DOHH2 (cell line): ENCODE measurements at regions not wholly inside any gene's neighbourhood (a gene's known extent, or its start where the extent isn't known, plus 50 kb on each side); places are given as distances from the start of the nearest gene placed in this dataset.

ENCODE experiments used
- H3F3A ChIP-seq: fragments of 200-600 bp; sonication (generic), shearing (Covaris generic); 2 replicates; pipeline ENCODE4 v1.6.0; 2016; ENCODE audit warnings: antibody characterized with exemption, mild to moderate bottlenecking; ENCODE audit not compliant: control insufficient read depth, insufficient read depth
- H3K27ac ChIP-seq: fragments of 200-600 bp; sonication (generic); 2 replicates; pipeline ENCODE4 v1.5.1; 2014; ENCODE audit warnings: low read depth, mild to moderate bottlenecking, low read length, moderate library complexity
- H3K27me3 ChIP-seq: fragments of 200-600 bp; sonication (generic); 2 replicates; pipeline ENCODE4 v1.6.1; 2014; ENCODE audit warnings: mild to moderate bottlenecking, low read length, mixed read lengths; ENCODE audit not compliant: control insufficient read depth
- H3K36me3 ChIP-seq: fragments of 200-600 bp; sonication (generic); 2 replicates; pipeline ENCODE4 v1.6.1; 2014; ENCODE audit warnings: mild to moderate bottlenecking, low read length, moderate library complexity, mixed read lengths; ENCODE audit not compliant: control insufficient read depth
- H3K4me1 ChIP-seq: fragments of 200-600 bp; sonication (generic); 2 replicates; pipeline ENCODE4 v1.6.1; 2014; ENCODE audit warnings: mild to moderate bottlenecking, low read length, mixed read lengths; ENCODE audit not compliant: control insufficient read depth
- H3K4me2 ChIP-seq: fragments of 200-600 bp; sonication (generic); 2 replicates; pipeline ENCODE4 v1.6.0; 2014; ENCODE audit warnings: mild to moderate bottlenecking, low read length, moderate library complexity
- H3K4me3 ChIP-seq: fragments of 200-600 bp; sonication (generic); 2 replicates; pipeline ENCODE4 v1.5.1; 2014; ENCODE audit warnings: mild to moderate bottlenecking, low read length, mixed read lengths
- H3K79me2 ChIP-seq: fragments of 200-600 bp; sonication (generic); 2 replicates; pipeline ENCODE4 v1.6.1; 2014; ENCODE audit warnings: mild to moderate bottlenecking, low read length, mixed read lengths; ENCODE audit not compliant: control insufficient read depth
- H3K9me2 ChIP-seq: fragments of 200-600 bp; sonication (generic); replicated peaks from 2 replicates; pipeline ENCODE4 v1.6.1; 2014; ENCODE audit warnings: mild to moderate bottlenecking, low read length, mixed read lengths; ENCODE audit not compliant: control insufficient read depth
- H3K9me3 ChIP-seq: fragments of 200-600 bp; sonication (generic); 2 replicates; pipeline ENCODE4 v1.6.1; 2014; ENCODE audit warnings: antibody characterized with exemption, low read length, mixed read lengths; ENCODE audit not compliant: control insufficient read depth, insufficient read depth
- H4K20me1 ChIP-seq: fragments of 200-600 bp; sonication (generic); 2 replicates; pipeline ENCODE4 v1.6.0; 2014; ENCODE audit warnings: low read depth, mild to moderate bottlenecking, antibody characterized with exemption, low read length, moderate library complexity; ENCODE audit not compliant: control insufficient read depth, insufficient read depth
- CTCF ChIP-seq: fragments of 200-600 bp; sonication (generic); IDR thresholded peaks from one replicate; pipeline ENCODE4 v1.5.1; 2014; ENCODE audit warnings: antibody characterized with exemption, mild to moderate bottlenecking, low read depth, low read length; ENCODE audit not compliant: poor library complexity, severe bottlenecking
- EZH2phosphoT487 ChIP-seq: fragments of 200-600 bp; sonication (generic); IDR thresholded peaks from 2 replicates; pipeline ENCODE4 v1.6.1; 2017; ENCODE audit warnings: borderline replicate concordance, mild to moderate bottlenecking, antibody characterized with exemption, low read length, moderate library complexity, mixed read lengths

GRCh38 chr7:142540371-142540770 lies 208.9 kb upstream of the PRSS1 start:
- no peaks in the 10 kb centered on the region for H3K36me3 ChIP-seq
- peaks cover 14% of the 10 kb centered on the region; the same call in 1 of the 2 replicates for H3K27me3 ChIP-seq
- no peak overlapping the region for H3K4me3 ChIP-seq
- no peak overlapping the region for H3K27ac ChIP-seq
- no peaks in the 10 kb centered on the region for H3K79me2 ChIP-seq
- no peak overlapping the region for H3K4me2 ChIP-seq
- H3F3A ChIP-seq, result no peaks in the 10 kb centered on the region
- no peaks in the 10 kb centered on the region for H3K9me3 ChIP-seq
- TF ChIP-seq EZH2phosphoT487 (no peak), CTCF (no peak)
- H4K20me1 ChIP-seq, result no peaks in the 10 kb centered on the region
- peaks cover 5% of the 10 kb centered on the region for H3K4me1 ChIP-seq
- no peaks in the 10 kb centered on the region for H3K9me2 ChIP-seq

GRCh38 chr7:142539901-142540300 lies 209.4 kb upstream of the PRSS1 start:
- no peaks in the 10 kb centered on the region for H3K79me2 ChIP-seq
- no peaks in the 10 kb centered on the region for H3F3A ChIP-seq
- peaks cover 14% of the 10 kb centered on the region; the same call in 1 of the 2 replicates for H3K27me3 ChIP-seq
- no peaks in the 10 kb centered on the region for H3K36me3 ChIP-seq
- H3K9me3 ChIP-seq, result no peaks in the 10 kb centered on the region
- H3K4me1 ChIP-seq, result peaks cover 8% of the 10 kb centered on the region
- no peak overlapping the region for H3K4me3 ChIP-seq
- TF ChIP-seq EZH2phosphoT487 (no peak), CTCF (no peak)
- no peak overlapping the region for H3K4me2 ChIP-seq
- no peaks in the 10 kb centered on the region for H4K20me1 ChIP-seq
- no peak overlapping the region for H3K27ac ChIP-seq
- H3K9me2 ChIP-seq, result no peaks in the 10 kb centered on the region

GRCh38 chr7:142537760-142538159 lies 211.5 kb upstream of the PRSS1 start:
- Histone ChIP-seq H3K27ac (no peak overlapping the region), H3K4me1 (peaks cover 8% of the 10 kb centered on the region), H3K79me2 (no peaks in the 10 kb centered on the region), H4K20me1 (no peaks in the 10 kb centered on the region), H3K4me2 (no peak overlapping the region), H3K9me3 (no peaks in the 10 kb centered on the region), H3K36me3 (no peaks in the 10 kb centered on the region), H3K4me3 (no peak overlapping the region), H3F3A (no peaks in the 10 kb centered on the region), H3K9me2 (no peaks in the 10 kb centered on the region), H3K27me3 (peaks cover 14% of the 10 kb centered on the region; the same call in 1 of the 2 replicates)
- TF ChIP-seq EZH2phosphoT487 (no peak), CTCF (no peak)
